Suprapubic skin (tissue), 4 donors: ENCODE measurements at regions not wholly inside any gene's neighbourhood (a gene's known extent, or its start where the extent isn't known, plus 50 kb on each side); places are given as distances from the start of the nearest gene placed in this dataset.

Experiments
- EP300 ChIP-seq: sonication (generic); formaldehyde crosslinking; IDR thresholded peaks from one replicate; pipeline ENCODE4 v1.6.1; 2017; ENCODE audit warnings: antibody characterized with exemption
- POLR2A ChIP-seq, 2 donors: fragments of 450-650 bp; IDR thresholded peaks; one replicate each; pipeline ENCODE4 v1.6.1; 2017; ENCODE audit warnings: antibody characterized with exemption in 2 of 2, mild to moderate bottlenecking in 2 of 2, moderate library complexity in 2 of 2
- POLR2AphosphoS5 ChIP-seq, 3 donors: sonication (generic); formaldehyde crosslinking; IDR thresholded peaks; one replicate each; pipeline ENCODE4 v1.6.1; 2017; ENCODE audit warnings: antibody characterized with exemption in 3 of 3
- TF ChIP-seq, protein P1 (sequence below), 2 donors: fragments of 200-600 bp in 1 of 2; fragments of 450-650 bp in 1 of 2; sonication (generic) in 1 of 2; IDR thresholded peaks; one replicate each; pipeline ENCODE4 v1.5.1; 2016 to 2019; ENCODE audit warnings: antibody characterized with exemption in 2 of 2, mild to moderate bottlenecking in 1 of 2, moderate library complexity in 1 of 2

- no peak for TF ChIP-seq POLR2AphosphoS5 (IDR thresholded peaks at IDR 0.05)
- TF ChIP-seq, protein P1, sequence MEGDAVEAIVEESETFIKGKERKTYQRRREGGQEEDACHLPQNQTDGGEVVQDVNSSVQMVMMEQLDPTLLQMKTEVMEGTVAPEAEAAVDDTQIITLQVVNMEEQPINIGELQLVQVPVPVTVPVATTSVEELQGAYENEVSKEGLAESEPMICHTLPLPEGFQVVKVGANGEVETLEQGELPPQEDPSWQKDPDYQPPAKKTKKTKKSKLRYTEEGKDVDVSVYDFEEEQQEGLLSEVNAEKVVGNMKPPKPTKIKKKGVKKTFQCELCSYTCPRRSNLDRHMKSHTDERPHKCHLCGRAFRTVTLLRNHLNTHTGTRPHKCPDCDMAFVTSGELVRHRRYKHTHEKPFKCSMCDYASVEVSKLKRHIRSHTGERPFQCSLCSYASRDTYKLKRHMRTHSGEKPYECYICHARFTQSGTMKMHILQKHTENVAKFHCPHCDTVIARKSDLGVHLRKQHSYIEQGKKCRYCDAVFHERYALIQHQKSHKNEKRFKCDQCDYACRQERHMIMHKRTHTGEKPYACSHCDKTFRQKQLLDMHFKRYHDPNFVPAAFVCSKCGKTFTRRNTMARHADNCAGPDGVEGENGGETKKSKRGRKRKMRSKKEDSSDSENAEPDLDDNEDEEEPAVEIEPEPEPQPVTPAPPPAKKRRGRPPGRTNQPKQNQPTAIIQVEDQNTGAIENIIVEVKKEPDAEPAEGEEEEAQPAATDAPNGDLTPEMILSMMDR (IDR thresholded peaks at IDR 0.05), result no peak
- TF ChIP-seq EP300, result no peak
- TF ChIP-seq POLR2A (IDR thresholded peaks at IDR 0.05), result no peak
These were observed 76.3 kb upstream of the TIAM1 start for GRCh38 chr21:31420354-31420753.
